Stomach (tissue), 4 donors: ENCODE measurements at regions not wholly inside any gene's neighbourhood (a gene's known extent, or its start where the extent isn't known, plus 50 kb on each side); places are given as distances from the start of the nearest gene placed in this dataset.

Experiments used
- POLR2A ChIP-seq, 4 donors: fragments of 450-650 bp; IDR thresholded peaks; one replicate each; pipeline ENCODE4 v1.6.1; 2016; ENCODE audit warnings: antibody characterized with exemption in 4 of 4, control low read depth in 2 of 4, mild to moderate bottlenecking in 1 of 4, moderate library complexity in 1 of 4
- TF ChIP-seq, protein P1 (sequence below), 7 experiments: fragments of 450-650 bp in 4 of 7; fragments of 200-600 bp in 3 of 7; sonication (generic) in 3 of 7; IDR thresholded peaks; one replicate each; pipeline ENCODE4 v1.5.1; 2016 to 2019; ENCODE audit warnings: antibody characterized with exemption in 7 of 7, control low read depth in 2 of 7, mild to moderate bottlenecking in 1 of 7

GRCh38 chr3:130243808-130244207 lies 101.7 kb upstream of the COL6A5 start:
- TF ChIP-seq, protein P1, sequence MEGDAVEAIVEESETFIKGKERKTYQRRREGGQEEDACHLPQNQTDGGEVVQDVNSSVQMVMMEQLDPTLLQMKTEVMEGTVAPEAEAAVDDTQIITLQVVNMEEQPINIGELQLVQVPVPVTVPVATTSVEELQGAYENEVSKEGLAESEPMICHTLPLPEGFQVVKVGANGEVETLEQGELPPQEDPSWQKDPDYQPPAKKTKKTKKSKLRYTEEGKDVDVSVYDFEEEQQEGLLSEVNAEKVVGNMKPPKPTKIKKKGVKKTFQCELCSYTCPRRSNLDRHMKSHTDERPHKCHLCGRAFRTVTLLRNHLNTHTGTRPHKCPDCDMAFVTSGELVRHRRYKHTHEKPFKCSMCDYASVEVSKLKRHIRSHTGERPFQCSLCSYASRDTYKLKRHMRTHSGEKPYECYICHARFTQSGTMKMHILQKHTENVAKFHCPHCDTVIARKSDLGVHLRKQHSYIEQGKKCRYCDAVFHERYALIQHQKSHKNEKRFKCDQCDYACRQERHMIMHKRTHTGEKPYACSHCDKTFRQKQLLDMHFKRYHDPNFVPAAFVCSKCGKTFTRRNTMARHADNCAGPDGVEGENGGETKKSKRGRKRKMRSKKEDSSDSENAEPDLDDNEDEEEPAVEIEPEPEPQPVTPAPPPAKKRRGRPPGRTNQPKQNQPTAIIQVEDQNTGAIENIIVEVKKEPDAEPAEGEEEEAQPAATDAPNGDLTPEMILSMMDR (IDR thresholded peaks at IDR 0.05): no peak
- no peak for TF ChIP-seq POLR2A (IDR thresholded peaks at IDR 0.05)
